ACC112 (cell line): ENCODE measurements at regions not wholly inside any gene's neighbourhood (a gene's known extent, or its start where the extent isn't known, plus 50 kb on each side); places are given as distances from the start of the nearest gene placed in this dataset.
"Not testable (repeated sequence)": the region's sequence is repeated elsewhere in the genome, so short reads cannot be mapped to it uniquely, and the experiment has no call there.

ENCODE experiments used
- H2AFZ ChIP-seq: fragments of 200-600 bp; sonication (generic); one replicate; pipeline ENCODE4 v1.6.0; 2017; ENCODE audit warnings: antibody characterized with exemption, low read length; ENCODE audit not compliant: unreplicated experiment
- H3K27ac ChIP-seq: fragments of 200-600 bp; sonication (generic); 2 replicates; pipeline ENCODE4 v1.5.1; 2014; ENCODE audit warnings: low read depth, mild to moderate bottlenecking, antibody characterized with exemption, low read length, moderate library complexity
- H3K27me3 ChIP-seq: fragments of 200-600 bp; sonication (generic); 2 replicates; pipeline ENCODE4 v1.6.1; 2014; ENCODE audit warnings: mild to moderate bottlenecking, antibody characterized with exemption, low read length, moderate library complexity, mixed read lengths; ENCODE audit not compliant: insufficient read depth
- H3K36me3 ChIP-seq: fragments of 200-600 bp; sonication (generic); 2 replicates; pipeline ENCODE4 v1.6.1; 2016; ENCODE audit warnings: mild to moderate bottlenecking, antibody characterized with exemption, low read length, moderate library complexity, mixed read lengths; ENCODE audit not compliant: insufficient read depth
- H3K4me1 ChIP-seq: fragments of 200-600 bp; sonication (generic); one replicate; pipeline ENCODE4 v1.6.1; 2016; ENCODE audit warnings: low read length, mixed read lengths; ENCODE audit not compliant: insufficient read depth, unreplicated experiment, control insufficient read depth
- H3K4me3 ChIP-seq: fragments of 200-600 bp; sonication (generic); 2 replicates; pipeline ENCODE4 v1.5.1; 2014; ENCODE audit warnings: mild to moderate bottlenecking, low read depth, low read length
- H3K79me2 ChIP-seq: fragments of 200-600 bp; sonication (generic); one replicate; pipeline ENCODE4 v1.6.0; 2016; ENCODE audit warnings: low read length; ENCODE audit not compliant: control insufficient read depth, unreplicated experiment, insufficient read depth

DNA sequence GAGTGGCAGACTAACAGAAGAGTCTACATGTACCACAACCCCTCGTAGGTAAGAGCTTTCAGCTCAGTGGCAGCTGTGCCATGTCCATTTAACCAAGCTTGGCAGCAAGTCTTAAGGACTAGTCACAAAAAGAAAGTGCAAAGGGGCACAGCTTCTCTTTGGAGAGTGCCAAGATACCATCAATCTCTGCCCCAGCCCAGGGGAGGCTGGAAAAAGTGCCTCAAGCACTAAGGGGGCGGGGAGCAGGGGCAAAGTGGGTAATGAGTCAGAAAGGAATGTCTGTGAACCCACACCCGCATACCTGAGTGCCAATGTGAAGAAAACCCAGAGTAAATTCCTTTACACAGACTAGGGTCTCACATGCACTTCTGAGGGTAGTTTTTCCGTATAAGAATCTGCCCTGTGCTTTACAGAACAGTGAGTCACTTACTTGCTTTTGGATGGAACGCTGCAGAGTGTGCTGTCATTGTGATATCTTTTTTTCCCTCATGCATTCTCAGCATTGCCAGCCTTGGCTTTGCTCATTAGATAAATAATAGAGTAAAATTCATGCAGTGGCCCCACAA, 219.8 kb downstream of the ZNF674 start:
- no peaks in the 10 kb centered on the region for H3K36me3 ChIP-seq

DNA sequence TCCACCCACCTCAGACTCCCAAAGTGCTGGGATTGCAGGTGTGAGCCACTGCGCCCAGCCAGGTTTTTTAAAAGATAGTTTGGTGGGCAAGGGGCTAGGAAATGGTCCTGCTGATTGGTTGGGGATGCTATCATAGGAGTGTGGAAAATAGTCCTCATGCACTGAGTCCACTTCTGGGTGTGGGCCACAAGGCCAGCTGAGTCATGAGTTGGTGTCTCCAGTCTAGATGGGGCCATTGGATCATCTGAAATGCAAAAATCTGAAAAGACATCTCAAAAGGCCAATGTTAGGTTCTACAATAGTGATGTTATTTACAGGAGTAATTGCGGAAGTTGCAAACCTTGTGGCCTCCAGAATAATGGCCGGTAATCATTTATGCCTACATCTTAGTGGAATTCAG, 221.1 kb downstream of the ZNF674 start:
- Histone ChIP-seq H3K27me3 (no peaks in the 10 kb centered on the region), H3K27ac (no peak overlapping the region), H2AFZ (no peak overlapping the region), H3K4me3 (no peak overlapping the region), H3K36me3 (no peaks in the 10 kb centered on the region), H3K4me1 (peaks cover 38% of the 10 kb centered on the region), H3K79me2 (no peaks in the 10 kb centered on the region)

More for the DNA sequence above, 219.8 kb downstream of the ZNF674 start:
- Histone ChIP-seq H3K4me3 (peak overlapping the region; percentile 25; the same call in 1 of the 2 replicates), H3K27ac (peak overlapping the region; percentile 92), H3K4me1 (peaks cover 38% of the 10 kb centered on the region), H3K27me3 (no peaks in the 10 kb centered on the region), H3K79me2 (no peaks in the 10 kb centered on the region), H2AFZ (no peak overlapping the region)

DNA sequence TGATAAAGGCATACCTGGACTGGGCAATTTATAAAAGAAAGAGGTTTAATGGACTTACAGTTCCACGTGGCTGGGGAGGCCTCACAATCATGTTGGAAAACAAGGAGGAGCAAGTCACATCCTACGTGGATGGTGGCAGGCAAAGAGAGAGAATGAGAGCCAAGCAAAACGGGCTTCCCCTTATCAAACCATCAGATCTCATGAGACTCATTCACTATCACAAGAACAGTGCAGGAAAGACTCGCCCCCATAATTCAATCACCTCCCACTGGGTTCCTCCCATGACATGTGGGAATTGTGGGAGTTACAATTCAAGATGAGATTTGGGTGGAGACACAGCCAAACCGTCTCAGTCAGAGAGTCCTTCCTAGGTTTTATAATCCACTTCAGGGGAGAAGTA, 222.3 kb downstream of the ZNF674 start:
- peaks cover 33% of the 10 kb centered on the region for H3K4me1 ChIP-seq
- not testable (repeated sequence) for H2AFZ ChIP-seq, H3K27ac ChIP-seq

DNA sequence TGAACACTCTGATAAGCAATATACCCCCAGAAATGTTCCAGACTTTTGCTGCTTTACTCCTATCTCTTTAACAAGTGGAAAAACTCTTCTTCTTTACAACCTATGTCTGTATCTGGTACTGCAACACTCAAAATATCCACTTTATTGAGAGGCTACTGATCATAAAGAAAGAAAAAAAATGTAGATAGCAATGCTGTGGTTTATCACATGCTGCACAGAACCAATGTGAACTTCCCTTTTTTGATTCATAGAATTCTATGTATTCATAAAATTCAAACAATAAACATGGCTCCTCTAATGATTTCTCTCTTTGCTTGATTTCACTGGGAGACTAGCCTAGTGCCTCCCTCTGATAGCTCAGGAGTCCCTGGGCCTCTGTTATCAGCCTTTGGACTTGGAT, 223.5 kb downstream of the ZNF674 start:
- H3K27ac ChIP-seq, result no peak overlapping the region

More for the DNA sequence above, 222.3 kb downstream of the ZNF674 start:
- H3K36me3 ChIP-seq, H3K79me2 ChIP-seq, H3K27me3 ChIP-seq, H3K4me3 ChIP-seq: not testable (repeated sequence)

DNA sequence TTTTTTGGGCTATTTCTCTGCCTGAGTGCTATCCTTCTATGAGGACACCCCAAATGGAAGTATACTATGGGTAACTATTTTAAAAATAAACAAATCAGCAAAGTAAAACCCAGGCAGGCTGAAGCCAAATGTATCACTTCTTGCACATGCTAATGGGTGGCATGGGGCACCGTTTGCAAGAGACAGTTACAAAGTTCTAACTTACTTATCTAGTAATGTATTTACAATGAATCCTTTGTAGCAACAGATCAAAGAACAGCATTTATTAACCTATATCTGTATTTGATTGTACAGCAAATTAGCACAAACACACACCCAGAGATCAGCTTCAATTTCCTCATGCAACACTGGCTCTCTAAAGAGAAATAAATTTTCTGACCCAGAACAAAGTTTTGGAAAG, 225.5 kb downstream of the ZNF674 start:
- no peak overlapping the region for H3K4me3 ChIP-seq
- no peak overlapping the region for H3K27ac ChIP-seq
- H3K36me3 ChIP-seq, result no peaks in the 10 kb centered on the region
- no peaks in the 10 kb centered on the region for H3K79me2 ChIP-seq
- no peaks in the 10 kb centered on the region for H3K27me3 ChIP-seq
- H2AFZ ChIP-seq, result no peak overlapping the region
- H3K4me1 ChIP-seq, result peaks cover 5% of the 10 kb centered on the region

More for the DNA sequence above, 223.5 kb downstream of the ZNF674 start:
- no peaks in the 10 kb centered on the region for H3K36me3 ChIP-seq
- H3K4me1 ChIP-seq, result peaks cover 22% of the 10 kb centered on the region
- no peak overlapping the region for H2AFZ ChIP-seq
- H3K27me3 ChIP-seq, result no peaks in the 10 kb centered on the region
- no peak overlapping the region for H3K4me3 ChIP-seq
- H3K79me2 ChIP-seq, result no peaks in the 10 kb centered on the region

DNA sequence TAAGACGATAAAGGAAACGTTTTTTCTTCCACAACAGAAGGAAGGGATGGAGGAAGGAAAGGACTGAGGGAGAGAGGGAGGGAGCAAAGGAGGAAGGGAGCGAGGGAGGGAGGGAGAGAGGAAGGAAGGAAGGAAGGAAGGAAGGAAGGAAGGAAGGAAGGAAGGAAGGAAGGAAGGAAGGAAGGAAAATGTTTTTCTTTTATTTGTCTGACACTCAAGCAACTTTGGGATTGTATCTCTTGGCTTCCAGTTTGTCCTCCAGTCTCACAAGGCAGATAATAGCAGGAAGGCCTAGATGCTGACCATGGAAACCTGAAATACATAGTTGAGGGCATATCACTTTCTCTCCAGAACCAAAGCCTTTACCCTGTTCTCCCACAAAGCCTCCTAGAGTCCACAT, 226.7 kb downstream of the ZNF674 start:
- H2AFZ ChIP-seq, result no peak overlapping the region
- no peaks in the 10 kb centered on the region for H3K4me1 ChIP-seq
- H3K4me3 ChIP-seq, result no peak overlapping the region
- no peak overlapping the region for H3K27ac ChIP-seq
- H3K79me2 ChIP-seq, result no peaks in the 10 kb centered on the region
- H3K36me3 ChIP-seq, result no peaks in the 10 kb centered on the region
- no peaks in the 10 kb centered on the region for H3K27me3 ChIP-seq

DNA sequence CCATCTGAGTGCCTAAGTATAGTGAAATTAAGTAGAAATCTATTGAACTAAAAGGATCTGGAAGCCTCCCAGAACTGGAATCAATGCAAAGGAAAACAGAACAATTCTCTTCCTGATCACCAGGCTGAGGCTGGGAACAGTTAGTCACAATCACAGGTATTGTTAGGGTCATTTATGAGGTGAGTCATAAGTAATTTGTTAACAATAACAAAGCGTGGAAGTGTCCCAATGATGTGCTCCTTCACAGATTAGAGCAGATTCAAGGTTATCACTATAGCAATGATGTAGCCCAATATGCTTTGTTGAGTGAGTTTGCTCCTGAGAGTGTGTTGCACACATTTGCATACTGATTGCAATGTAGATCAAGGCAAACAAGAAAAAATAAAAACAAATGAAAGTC, 228.1 kb downstream of the ZNF674 start:
- no peak overlapping the region for H3K27ac ChIP-seq
- no peak overlapping the region for H2AFZ ChIP-seq
- H3K79me2 ChIP-seq, result no peaks in the 10 kb centered on the region
- no peaks in the 10 kb centered on the region for H3K36me3 ChIP-seq
- H3K4me3 ChIP-seq, result no peak overlapping the region
- H3K4me1 ChIP-seq, result no peaks in the 10 kb centered on the region
- no peaks in the 10 kb centered on the region for H3K27me3 ChIP-seq

DNA sequence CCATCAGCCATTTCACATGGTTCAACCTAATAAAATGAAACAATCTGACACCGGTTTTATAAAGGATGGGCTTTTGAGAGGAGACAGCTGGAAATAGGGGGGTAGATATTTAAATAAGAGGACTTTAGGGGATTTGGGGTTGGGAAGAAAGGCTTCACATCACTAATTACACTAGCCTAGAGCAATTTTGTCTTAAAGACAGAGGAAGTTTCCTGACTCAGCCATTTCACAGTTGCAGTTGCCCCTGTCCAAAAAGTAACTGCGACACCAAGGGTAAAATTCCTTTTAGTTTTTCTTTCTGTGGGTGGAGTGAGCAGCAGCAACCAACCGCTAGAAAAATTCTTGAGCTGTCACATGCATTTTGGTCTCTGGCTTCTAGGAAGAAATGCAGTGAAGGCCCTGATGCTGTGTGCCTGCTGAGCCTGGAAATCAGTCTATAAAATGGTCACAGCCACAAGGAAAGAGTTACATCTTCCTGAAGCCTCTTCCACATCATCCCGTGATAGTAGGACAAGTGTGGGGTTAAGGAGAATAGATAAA, 233.6 kb downstream of the ZNF674 start:
- H3K4me3 ChIP-seq, result no peak overlapping the region
- H3K27me3 ChIP-seq, result no peaks in the 10 kb centered on the region
- no peaks in the 10 kb centered on the region for H3K79me2 ChIP-seq
- no peaks in the 10 kb centered on the region for H3K36me3 ChIP-seq
- H3K4me1 ChIP-seq, result no peaks in the 10 kb centered on the region
- H2AFZ ChIP-seq, result no peak overlapping the region
- no peak overlapping the region for H3K27ac ChIP-seq

DNA sequence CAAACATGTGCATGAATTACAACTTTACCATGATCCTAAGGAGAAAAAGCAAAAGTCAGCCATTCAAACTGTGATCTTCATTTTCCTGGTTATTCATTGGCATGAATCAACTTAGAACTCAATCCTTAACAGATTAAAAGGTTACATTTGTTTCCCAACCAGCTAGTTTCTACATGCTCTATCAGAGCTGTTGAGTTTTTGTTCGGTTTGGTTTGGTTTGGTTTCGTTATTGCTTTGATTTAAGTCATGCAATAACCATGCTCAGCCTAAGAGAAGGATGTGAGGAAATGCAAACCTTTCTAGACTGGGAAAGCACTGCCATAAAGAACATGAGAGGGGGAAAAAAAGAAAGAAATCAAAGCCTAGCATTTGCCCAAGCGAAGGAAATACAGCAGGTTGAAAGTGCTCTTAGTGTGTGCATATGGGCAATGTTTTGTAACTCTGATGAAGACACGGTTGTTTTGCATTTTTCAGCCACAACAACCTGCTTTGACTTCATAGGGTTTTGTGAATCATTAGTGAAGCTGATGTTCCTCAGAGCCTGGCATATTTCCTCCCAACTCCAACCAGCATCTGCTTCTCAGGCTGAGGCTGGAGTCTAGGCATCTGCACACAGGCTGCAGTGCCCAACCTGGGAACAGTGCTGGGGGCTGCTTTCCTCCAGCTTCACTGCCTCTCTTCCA, 234.3 kb downstream of the ZNF674 start:
- Histone ChIP-seq H3K27ac (no peak overlapping the region), H3K4me3 (no peak overlapping the region), H3K27me3 (no peaks in the 10 kb centered on the region), H3K36me3 (no peaks in the 10 kb centered on the region), H3K79me2 (no peaks in the 10 kb centered on the region), H2AFZ (no peak overlapping the region), H3K4me1 (no peaks in the 10 kb centered on the region)

DNA sequence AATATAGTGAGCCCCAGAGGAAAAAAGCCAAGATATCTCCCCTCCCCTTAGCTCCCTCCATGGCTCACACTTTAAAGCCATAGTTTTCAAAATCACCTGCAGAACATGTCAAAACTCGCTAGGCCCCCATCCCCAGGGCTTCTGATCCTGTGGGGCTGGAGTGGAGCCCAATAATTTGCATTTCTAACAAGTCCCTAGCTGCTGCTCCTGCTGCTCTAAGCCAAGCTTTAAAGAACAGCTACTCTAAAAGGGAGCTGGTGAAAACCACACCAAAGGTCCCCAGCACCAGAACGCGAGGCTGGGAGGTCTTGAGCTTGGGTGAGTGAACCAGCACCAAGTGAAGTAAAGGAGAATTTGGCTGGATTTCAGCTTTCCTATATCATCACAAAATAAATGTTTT, 237.1 kb downstream of the ZNF674 start:
- no peaks in the 10 kb centered on the region for H3K79me2 ChIP-seq
- no peak overlapping the region for H2AFZ ChIP-seq
- no peaks in the 10 kb centered on the region for H3K27me3 ChIP-seq
- H3K27ac ChIP-seq, result no peak overlapping the region
- H3K4me1 ChIP-seq, result no peaks in the 10 kb centered on the region
- no peak overlapping the region for H3K4me3 ChIP-seq
- no peaks in the 10 kb centered on the region for H3K36me3 ChIP-seq

DNA sequence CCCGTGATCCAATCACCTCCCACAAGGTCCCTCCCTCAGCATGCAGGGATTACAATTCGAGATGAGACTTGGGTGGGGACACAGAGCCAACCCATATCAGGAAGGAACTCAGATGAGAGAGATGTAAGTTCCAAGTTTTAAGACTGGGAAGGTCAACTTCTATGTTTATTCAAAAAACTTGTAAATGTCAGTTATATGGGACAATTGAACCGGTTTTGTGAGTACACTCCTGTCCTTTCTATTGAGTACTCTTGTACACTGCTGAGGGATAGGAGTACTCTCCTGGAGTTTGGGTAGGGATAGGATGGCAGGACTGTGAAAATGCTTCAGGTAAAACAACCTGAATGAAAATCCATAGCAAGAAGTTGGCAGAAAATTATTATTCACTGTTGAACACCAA, 239.1 kb downstream of the ZNF674 start:
- Histone ChIP-seq H2AFZ (no peak overlapping the region), H3K36me3 (no peaks in the 10 kb centered on the region), H3K27ac (no peak overlapping the region), H3K79me2 (no peaks in the 10 kb centered on the region), H3K27me3 (no peaks in the 10 kb centered on the region), H3K4me3 (no peak overlapping the region), H3K4me1 (no peaks in the 10 kb centered on the region)
